HCT116 (cell line): ENCODE measurements at regions not wholly inside any gene's neighbourhood (a gene's known extent, or its start where the extent isn't known, plus 50 kb on each side); places are given as distances from the start of the nearest gene placed in this dataset.

Experiments used
- ATAC-seq: fragments of 200-7000 bp; cut with Tn5 transposase; 2 replicates; pipeline ENCODE4 v1.9.1; 2020; ENCODE audit warnings: mild to moderate bottlenecking, moderate library complexity
- BruUV-seq: library from RNA; stranded (reverse); fragments of 400-500 nt; replicated peaks from 2 replicates; lab custom pipeline; 2021; lab: Mats Ljungman, UMichigan
- CTCF ChIA-PET: fragments of 300-600 bp; sonication (Branson Sonifier 250); formaldehyde crosslinking; loops from one replicate; lab custom pipeline; 2021; ENCODE audit warnings: antibody characterized with exemption; lab: Charles Lee
- POLR2A ChIA-PET: fragments of 300-600, 350-600 bp; sonication (Branson Sonifier 250); formaldehyde crosslinking; loops from one replicate; lab custom pipeline; 2021; ENCODE audit warnings: antibody characterized with exemption; lab: Charles Lee
- RAD21 ChIA-PET, 2 experiments: fragments of 300-600 bp; sonication (Branson Sonifier 250); formaldehyde crosslinking; loops; one replicate each; lab custom pipeline; 2023; ENCODE audit warnings: low total read pairs in 2 of 2; ENCODE audit not compliant: uncharacterized antibody in 2 of 2, unreplicated experiment in 2 of 2, low non-redundant PET in 1 of 2; lab: Charles Lee
- DNase-seq: peaks from one replicate; pipeline ENCODE4 v3.0.0-alpha.2; 2010; ENCODE audit warnings: low read depth, low spot score
- H2AFZ ChIP-seq: fragments of 200-600 bp; shearing (Covaris generic), sonication (generic); 2 replicates; pipeline ENCODE4 v1.6.1; 2017; ENCODE audit warnings: low read depth, mixed run types, mixed read lengths, antibody characterized with exemption, low read length; ENCODE audit not compliant: poor library complexity, severe bottlenecking
- H3K27ac ChIP-seq: 2 replicates; pipeline ENCODE4 v1.5.1; 2012; ENCODE audit warnings: low read depth, low read length
- H3K27me3 ChIP-seq: fragments of 200-600 bp; sonication (generic); 2 replicates; pipeline ENCODE4 v1.6.1; 2016; ENCODE audit warnings: mixed run types, low read length, mixed read lengths; ENCODE audit not compliant: insufficient read depth
- H3K36me3 ChIP-seq, 2 experiments: fragments of 200-500 bp in 1 of 2; fragments of 200-600 bp in 1 of 2; sonication (Bioruptor generic) in 1 of 2; sonication (generic) in 1 of 2; 2 replicates each; pipeline versions ENCODE4 v1.5.1 to v1.6.1; 2014 to 2016; ENCODE audit warnings: low read length in 2 of 2, inconsistent platforms in 1 of 2, mixed read lengths in 1 of 2, mixed run types in 1 of 2; ENCODE audit not compliant: insufficient read depth in 2 of 2, control insufficient read depth in 1 of 2
- H3K4me1 ChIP-seq, 2 experiments: fragments of 200-600 bp in 1 of 2; sonication (generic) in 1 of 2; 2 replicates each; pipeline versions ENCODE4 v1.5.1 to v1.6.1; 2012 to 2017; ENCODE audit warnings: low read length in 2 of 2, inconsistent platforms in 1 of 2, mild to moderate bottlenecking in 1 of 2, mixed read lengths in 1 of 2, mixed run types in 1 of 2, moderate library complexity in 1 of 2; ENCODE audit not compliant: insufficient read depth in 2 of 2, control insufficient read depth in 1 of 2
- H3K4me2 ChIP-seq: fragments of 200-600 bp; sonication (generic); 2 replicates; pipeline ENCODE4 v1.6.1; 2017; ENCODE audit warnings: mixed run types, low read length, mixed read lengths
- H3K4me3 ChIP-seq, 2 experiments: fragments of 200-600 bp in 1 of 2; sonication (generic) in 1 of 2; replicated peaks in 1 of 2; 2 replicates each; pipeline ENCODE4 v1.5.1; 2011 to 2016; ENCODE audit warnings: low read length in 2 of 2, control low read depth in 1 of 2, low read depth in 1 of 2, mild to moderate bottlenecking in 1 of 2, mixed read lengths in 1 of 2, mixed run types in 1 of 2
- H3K79me2 ChIP-seq: fragments of 200-600 bp; sonication (generic); 2 replicates; pipeline ENCODE4 v1.6.1; 2017; ENCODE audit warnings: mild to moderate bottlenecking, mixed run types, low read length, moderate library complexity, mixed read lengths; ENCODE audit not compliant: insufficient read depth
- H3K9ac ChIP-seq: fragments of 200-600 bp; sonication (generic); 2 replicates; pipeline ENCODE4 v1.6.1; 2016; ENCODE audit warnings: low read length, mixed read lengths
- H3K9me2 ChIP-seq: fragments of 200-600 bp; sonication (generic), shearing (Covaris generic); 2 replicates; pipeline ENCODE4 v1.6.1; 2017; ENCODE audit warnings: mixed run types, mild to moderate bottlenecking, moderate library complexity; ENCODE audit not compliant: insufficient read depth
- H3K9me3 ChIP-seq, 2 experiments: fragments of 200-500 bp in 1 of 2; fragments of 200-600 bp in 1 of 2; sonication (Bioruptor generic) in 1 of 2; sonication (generic) in 1 of 2; 2 replicates each; pipeline ENCODE4 v1.6.1; 2014 to 2017; ENCODE audit warnings: low read length in 2 of 2, mixed read lengths in 2 of 2, inconsistent platforms in 1 of 2, low read depth in 1 of 2, mild to moderate bottlenecking in 1 of 2, mixed run types in 1 of 2, moderate library complexity in 1 of 2; ENCODE audit not compliant: control insufficient read depth in 1 of 2, insufficient read depth in 1 of 2
- H4K20me1 ChIP-seq: fragments of 200-600 bp; sonication (generic), shearing (Covaris generic); 2 replicates; pipeline ENCODE4 v1.6.1; 2017; ENCODE audit warnings: mixed run types, mild to moderate bottlenecking, moderate library complexity; ENCODE audit not compliant: insufficient read depth
- EZH2 ChIP-seq: fragments of 200-600 bp; sonication (generic); IDR thresholded peaks from 2 replicates; pipeline ENCODE4 v1.6.1; 2017; ENCODE audit warnings: antibody characterized with exemption, mixed run types
- EZH2phosphoT487 ChIP-seq: fragments of 200-600 bp; IDR thresholded peaks from 2 replicates; pipeline ENCODE4 v1.6.1; 2018; ENCODE audit warnings: antibody characterized with exemption, borderline replicate concordance
- POLR2A ChIP-seq: IDR thresholded peaks from 2 replicates; pipeline ENCODE4 v1.7.0; 2011; ENCODE audit warnings: borderline replicate concordance; ENCODE audit not compliant: insufficient read depth, insufficient read length; ENCODE audit errors: extremely low read depth
- POLR2AphosphoS5 ChIP-seq: IDR thresholded peaks from 2 replicates; pipeline ENCODE4 v1.6.1; 2011; ENCODE audit warnings: mild to moderate bottlenecking, low read depth, low read length, moderate library complexity
- RAD21 ChIP-seq: IDR thresholded peaks from 2 replicates; pipeline ENCODE4 v1.6.1; 2012; ENCODE audit warnings: low read depth, mild to moderate bottlenecking
- SP1 ChIP-seq: IDR thresholded peaks from 2 replicates; pipeline ENCODE4 v1.6.1; 2012; ENCODE audit warnings: low read depth
- SRF ChIP-seq: IDR thresholded peaks from 2 replicates; pipeline ENCODE4 v1.6.1; 2012; ENCODE audit warnings: low read depth
- intact Hi-C: fragments of 100-400 bp; cut with micrococcal nuclease; formaldehyde crosslinking; loops from 2 replicates; pipeline ENCODE4 v1.10.0; 2022
- TF ChIP-seq, protein P1 (sequence below), 3 experiments: fragments of 200-600 bp in 1 of 3; sonication (generic) in 1 of 3; IDR thresholded peaks in 2 of 3; conservative IDR thresholded peaks in 1 of 3; 2 replicates each; pipeline ENCODE4 v1.5.1; 2012 to 2017; ENCODE audit warnings: low read depth in 2 of 3, low read length in 2 of 3, antibody characterized with exemption in 1 of 3, borderline replicate concordance in 1 of 3, control low read depth in 1 of 3, mild to moderate bottlenecking in 1 of 3, mixed read lengths in 1 of 3, mixed run types in 1 of 3, moderate library complexity in 1 of 3; ENCODE audit not compliant: insufficient read depth in 1 of 3

DNA sequence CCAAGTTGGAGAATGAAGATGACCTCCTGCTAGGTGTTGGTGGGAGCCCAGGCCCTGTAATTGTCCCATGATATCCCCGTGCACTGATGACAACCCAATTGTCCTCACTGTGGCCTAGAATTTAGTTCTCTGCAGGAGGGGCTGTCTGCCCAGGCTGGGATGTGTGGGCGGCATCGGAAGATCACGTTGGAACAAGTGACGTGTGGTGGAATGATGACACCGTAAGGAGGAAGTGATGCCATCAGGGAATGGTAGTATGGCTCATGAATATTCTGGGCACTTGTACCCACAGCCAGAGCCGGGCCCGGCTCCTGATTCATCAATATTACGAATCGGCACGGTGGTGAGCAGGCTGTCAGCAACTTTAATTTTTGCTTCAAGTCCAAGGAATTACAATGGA lies 111.6 kb downstream of the MIAT start:
- Histone ChIP-seq H3K9me2 (no peaks in the 10 kb centered on the region), H3K36me3 (no peaks in the 10 kb centered on the region), H3K4me1 (no peaks in the 10 kb centered on the region), H3K27me3 (no peaks in the 10 kb centered on the region), H3K4me3 (no peak overlapping the region), H4K20me1 (no peaks in the 10 kb centered on the region), H3K79me2 (no peaks in the 10 kb centered on the region), H3K27ac (no peak overlapping the region), H3K9ac (no peak overlapping the region), H3K9me3 (no peaks in the 10 kb centered on the region; a peak in 1 of 4 replicates), H3K4me2 (no peak overlapping the region)
- RAD21 ChIA-PET = no interaction called here
- BruUV-seq = no TSS peak
- intact Hi-C loops = no loop called here
- DNase-seq = no peak
- TF ChIP-seq RAD21 (no peak), POLR2A (no peak), EZH2 (no peak), POLR2AphosphoS5 (no peak), EZH2phosphoT487 (no peak), SRF (no peak), SP1 (no peak)
- TF ChIP-seq, protein P1, sequence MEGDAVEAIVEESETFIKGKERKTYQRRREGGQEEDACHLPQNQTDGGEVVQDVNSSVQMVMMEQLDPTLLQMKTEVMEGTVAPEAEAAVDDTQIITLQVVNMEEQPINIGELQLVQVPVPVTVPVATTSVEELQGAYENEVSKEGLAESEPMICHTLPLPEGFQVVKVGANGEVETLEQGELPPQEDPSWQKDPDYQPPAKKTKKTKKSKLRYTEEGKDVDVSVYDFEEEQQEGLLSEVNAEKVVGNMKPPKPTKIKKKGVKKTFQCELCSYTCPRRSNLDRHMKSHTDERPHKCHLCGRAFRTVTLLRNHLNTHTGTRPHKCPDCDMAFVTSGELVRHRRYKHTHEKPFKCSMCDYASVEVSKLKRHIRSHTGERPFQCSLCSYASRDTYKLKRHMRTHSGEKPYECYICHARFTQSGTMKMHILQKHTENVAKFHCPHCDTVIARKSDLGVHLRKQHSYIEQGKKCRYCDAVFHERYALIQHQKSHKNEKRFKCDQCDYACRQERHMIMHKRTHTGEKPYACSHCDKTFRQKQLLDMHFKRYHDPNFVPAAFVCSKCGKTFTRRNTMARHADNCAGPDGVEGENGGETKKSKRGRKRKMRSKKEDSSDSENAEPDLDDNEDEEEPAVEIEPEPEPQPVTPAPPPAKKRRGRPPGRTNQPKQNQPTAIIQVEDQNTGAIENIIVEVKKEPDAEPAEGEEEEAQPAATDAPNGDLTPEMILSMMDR (IDR thresholded peaks at IDR 0.05 in 2 of 3, conservative IDR thresholded peaks at IDR 0.05 in 1 of 3; ENCODE audit: borderline replicate concordance in 1 of 3, insufficient read depth in 1 of 3, low read depth in 2 of 3, low read length in 2 of 3) = no peak
- TF ChIP-seq, all 23 proteins: peak for 0
- ChIA-PET POLR2A (no interaction called here), CTCF (no interaction called here)
- H2AFZ ChIP-seq = no peak overlapping the region
- ATAC-seq = no peak

DNA sequence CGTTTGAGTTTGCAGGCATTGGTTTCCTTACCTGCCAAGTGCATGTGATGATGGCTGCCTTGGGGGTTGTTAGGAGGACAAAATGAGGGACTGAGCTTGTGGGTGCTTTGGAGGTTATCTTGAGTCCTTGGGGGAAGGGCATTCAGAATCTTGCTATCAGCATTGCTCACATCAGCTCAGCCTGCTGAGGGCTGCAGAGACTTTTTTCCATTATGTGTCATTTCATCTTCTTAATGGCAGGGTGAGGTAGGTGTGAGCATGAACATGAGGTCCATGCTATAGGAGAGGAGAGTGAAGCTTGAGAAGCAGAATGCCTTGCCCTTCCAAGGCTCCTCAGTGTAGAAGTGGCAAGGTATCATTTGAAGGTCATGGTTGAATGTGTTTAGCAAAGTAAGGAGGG lies 112.3 kb downstream of the MIAT start:
- H3K27me3 ChIP-seq = no peaks in the 10 kb centered on the region
- no peak overlapping the region for H2AFZ ChIP-seq
- no peak overlapping the region for H3K27ac ChIP-seq
- ChIA-PET CTCF (no interaction called here), POLR2A (no interaction called here), RAD21 (no interaction called here)
- no peaks in the 10 kb centered on the region; a peak in 1 of 4 replicates for H3K9me3 ChIP-seq
- intact Hi-C loops = no loop called here
- BruUV-seq = no TSS peak
- DNase-seq (no peak), ATAC-seq (no peak)
- no peaks in the 10 kb centered on the region for H3K4me1 ChIP-seq
- H3K36me3 ChIP-seq = no peaks in the 10 kb centered on the region
- no peak overlapping the region for H3K4me2 ChIP-seq
- H4K20me1 ChIP-seq = no peaks in the 10 kb centered on the region
- no peaks in the 10 kb centered on the region for H3K9me2 ChIP-seq
- no peak overlapping the region for H3K9ac ChIP-seq
- TF ChIP-seq SRF = no peak
- no peak overlapping the region for H3K4me3 ChIP-seq
- H3K79me2 ChIP-seq = no peaks in the 10 kb centered on the region
